ENCODE measurements at regions not wholly inside any gene's neighbourhood (a gene's known extent, or its start where the extent isn't known, plus 50 kb on each side); places are given as distances from the start of the nearest gene placed in this dataset.

GRCh38 chr22:22092101-22092500, 109.5 kb upstream of the TOP3B start:
- DNase-seq = no peak

GRCh38 chr22:22091400-22091878, 108.9 kb upstream of the TOP3B start:
- DNase-seq = no peak

GRCh38 chr22:22090650-22091399, 108.2 kb upstream of the TOP3B start:
- DNase-seq = no peak

- no peak for DNase-seq
These were observed 107.1 kb upstream of the TOP3B start for GRCh38 chr22:22089459-22090308.

GRCh38 chr22:22088658-22089458, 106.3 kb upstream of the TOP3B start:
- no peak for DNase-seq

- DNase-seq = no peak
These were observed 105.5 kb upstream of the TOP3B start for GRCh38 chr22:22087854-22088657.

- DNase-seq = no peak
These were observed 104.0 kb upstream of the TOP3B start for GRCh38 chr22:22086501-22087158.

- DNase-seq = no peak
These were observed 103.3 kb upstream of the TOP3B start for GRCh38 chr22:22085702-22086500.

GRCh38 chr22:22084089-22084711, 101.6 kb upstream of the TOP3B start:
- DNase-seq = no peak

- no peak for DNase-seq
These were observed 100.4 kb upstream of the TOP3B start for GRCh38 chr22:22082960-22083359.

GRCh38 chr22:22082229-22082835, 99.7 kb upstream of the TOP3B start:
- DNase-seq = no peak

- DNase-seq = no peak
These were observed 97.7 kb upstream of the TOP3B start for GRCh38 chr22:22080270-22080669.

GRCh38 chr22:22079404-22080148, 97.0 kb upstream of the TOP3B start:
- no peak for DNase-seq

GRCh38 chr22:22078329-22078728, 95.7 kb upstream of the TOP3B start:
- DNase-seq = no peak

- DNase-seq = no peak
These were observed 94.5 kb upstream of the TOP3B start for GRCh38 chr22:22076932-22077703.

GRCh38 chr22:22076361-22076760, 93.8 kb upstream of the TOP3B start:
- DNase-seq = no peak

- DNase-seq = no peak
These were observed 93.0 kb upstream of the TOP3B start for GRCh38 chr22:22075382-22076163.

Measured in SW 1271 (cell line).